ENCODE measurements at regions not wholly inside any gene's neighbourhood (a gene's known extent, or its start where the extent isn't known, plus 50 kb on each side); places are given as distances from the start of the nearest gene placed in this dataset.

GRCh38 chr1:203405703-203406438 lies 54.9 kb upstream of the FMOD start:
- Histone ChIP-seq H3K36me3 (ENCODE audit: control insufficient read depth in 2 of 2, insufficient read depth in 2 of 2, low read length in 1 of 2) (no peaks in the 10 kb centered on the region), H4K20me1 (ENCODE audit: control insufficient read depth, insufficient read depth) (no peaks in the 10 kb centered on the region), H3K27me3 (replicated peaks in 1 of 2; ENCODE audit: control insufficient read depth in 2 of 2, insufficient read depth in 2 of 2, low read length in 1 of 2) (no peaks in the 10 kb centered on the region; a peak in 1 of 4 replicates), H3K79me2 (ENCODE audit: control insufficient read depth, insufficient read depth, low read length) (no peaks in the 10 kb centered on the region), H2AFZ (ENCODE audit: control insufficient read depth, low read depth, low read length) (no peak overlapping the region), H3K4me1 (ENCODE audit: control insufficient read depth, insufficient read depth, low read length) (no peaks in the 10 kb centered on the region), H3K27ac (ENCODE audit: control insufficient read depth, insufficient read depth) (no peak overlapping the region), H3K4me3 (no peak overlapping the region), H3K4me2 (ENCODE audit: control insufficient read depth, insufficient read depth) (no peak overlapping the region), H3K9ac (ENCODE audit: control insufficient read depth, insufficient read depth, low read length) (no peak overlapping the region), H3K9me3 (replicated peaks; ENCODE audit: control insufficient read depth, insufficient read depth, low read length) (no peaks in the 10 kb centered on the region; the same call in 2 of the 3 replicates)
- ATAC-seq (no peak), DNase-seq (ENCODE audit: low read depth, low spot score) (no peak), FAIRE-seq (no peak)
- in situ Hi-C loops (cut with MboI) (no loop called here), intact Hi-C loops (cut with micrococcal nuclease; ENCODE audit: unreplicated experiment) (no loop called here)
- ChIA-PET POLR2A (interaction anchor here (0.6 kb wide), 1 partner anchor 42 kb away, joined by 4 read pairs; no protein-coding TSS in a partner anchor), RAD21 (ENCODE audit: unreplicated experiment) (no interaction called here), SMC1A (ENCODE audit: uncharacterized antibody, unreplicated experiment) (no interaction called here), CTCF (no interaction called here)
- WGBS (ENCODE audit: insufficient coverage, insufficient replicate concordance, low lambda C conversion rate, missing lambda C conversion rate), result 29% methylated on average over 5 of the region's 5 CpGs
- BruUV-seq (replicated peaks), result no TSS peak
- TF ChIP-seq RAD51 (IDR thresholded peaks at IDR 0.05), result no peak
- no peak for TF ChIP-seq SREBF1 (IDR thresholded peaks at IDR 0.05; ENCODE audit: low read length)
- TF ChIP-seq CEBPZ (IDR thresholded peaks at IDR 0.05; ENCODE audit: low read depth, low read length), result no peak
- TF ChIP-seq FOS (IDR thresholded peaks at IDR 0.05; ENCODE audit: borderline replicate concordance, extremely low read depth, insufficient read length), result no peak
- no peak for TF ChIP-seq RELB (IDR thresholded peaks at IDR 0.05; ENCODE audit: low read depth)
- no peak for TF ChIP-seq PAX5 (IDR thresholded peaks at IDR 0.05; ENCODE audit: borderline replicate concordance, low read depth, low read length)
- TF ChIP-seq CBFB (IDR thresholded peaks at IDR 0.05; ENCODE audit: low read depth), result no peak
- no peak for TF ChIP-seq ZSCAN29 (IDR thresholded peaks at IDR 0.05)
- TF ChIP-seq POU2F2 (IDR thresholded peaks at IDR 0.05; ENCODE audit: borderline replicate concordance, low read depth, low read length), result no peak

All from GM12878 (cell line).